ENCODE measurements at regions not wholly inside any gene's neighbourhood (a gene's known extent, or its start where the extent isn't known, plus 50 kb on each side); places are given as distances from the start of the nearest gene placed in this dataset.
"Not testable (repeated sequence)": the region's sequence is repeated elsewhere in the genome, so short reads cannot be mapped to it uniquely, and the experiment has no call there.

- FAIRE-seq, result no peak
- H3K27me3 ChIP-seq (ENCODE audit: control insufficient read depth in 3 of 3, insufficient read depth in 3 of 3, low read length in 3 of 3), result no peaks in the 10 kb centered on the region
- H3K9me3 ChIP-seq (ENCODE audit: control insufficient read depth in 2 of 2, insufficient read depth in 1 of 2, low read depth in 1 of 2, low read length in 1 of 2), result no peaks in the 10 kb centered on the region
- 70 to 87% (median 83%) methylated on average over 1 of the region's 1 CpG for WGBS, 3 donors
- no peaks in the 10 kb centered on the region for H3K36me3 ChIP-seq (ENCODE audit: control insufficient read depth in 3 of 3, insufficient read depth in 2 of 3, low read depth in 1 of 3, low read length in 3 of 3)
- no peak overlapping the region for H3K4me3 ChIP-seq (ENCODE audit: low read depth in 1 of 3, low read length in 3 of 3)
- DNase-seq, result no peak
- no peaks in the 10 kb centered on the region for H3K4me1 ChIP-seq (ENCODE audit: control insufficient read depth in 3 of 3, insufficient read depth in 2 of 3, low read depth in 1 of 3, low read length in 2 of 3)
- no peak overlapping the region for H3K27ac ChIP-seq (ENCODE audit: low read depth in 1 of 3, low read length in 2 of 3)
Observed at GRCh38 chr1:173303984-173304383, 96.9 kb upstream of the TNFSF4 start.

- Histone ChIP-seq H3K36me3 (ENCODE audit: control insufficient read depth in 3 of 3, insufficient read depth in 2 of 3, low read depth in 1 of 3, low read length in 3 of 3) (no peaks in the 10 kb centered on the region), H3K27ac (ENCODE audit: low read depth in 1 of 3, low read length in 2 of 3) (no peak overlapping the region), H3K9me3 (ENCODE audit: control insufficient read depth in 2 of 2, insufficient read depth in 1 of 2, low read depth in 1 of 2, low read length in 1 of 2) (no peaks in the 10 kb centered on the region), H3K4me1 (ENCODE audit: control insufficient read depth in 3 of 3, insufficient read depth in 2 of 3, low read depth in 1 of 3, low read length in 2 of 3) (no peaks in the 10 kb centered on the region), H3K27me3 (ENCODE audit: control insufficient read depth in 3 of 3, insufficient read depth in 3 of 3, low read length in 3 of 3) (no peaks in the 10 kb centered on the region), H3K4me3 (ENCODE audit: low read depth in 1 of 3, low read length in 3 of 3) (no peak overlapping the region)
- DNase-seq (no peak), FAIRE-seq (no peak)
- WGBS, 3 donors, result 63 to 73% (median 72%) methylated on average over 1 of the region's 1 CpG
Observed at GRCh38 chr1:173304529-173305227, 97.5 kb upstream of the TNFSF4 start.

GRCh38 chr1:173307845-173308244 lies 100.7 kb upstream of the TNFSF4 start:
- DNase-seq, result no peak
- FAIRE-seq, result no peak
- Histone ChIP-seq H3K4me1 (ENCODE audit: control insufficient read depth in 3 of 3, insufficient read depth in 2 of 3, low read depth in 1 of 3, low read length in 2 of 3) (no peaks in the 10 kb centered on the region), H3K36me3 (ENCODE audit: control insufficient read depth in 3 of 3, insufficient read depth in 2 of 3, low read depth in 1 of 3, low read length in 3 of 3) (no peaks in the 10 kb centered on the region), H3K27ac (ENCODE audit: low read depth in 1 of 3, low read length in 2 of 3) (no peak overlapping the region), H3K4me3 (ENCODE audit: low read depth in 1 of 3, low read length in 3 of 3) (no peak overlapping the region), H3K9me3 (ENCODE audit: control insufficient read depth in 2 of 2, insufficient read depth in 1 of 2, low read depth in 1 of 2, low read length in 1 of 2) (no peaks in the 10 kb centered on the region), H3K27me3 (ENCODE audit: control insufficient read depth in 3 of 3, insufficient read depth in 3 of 3, low read length in 3 of 3) (no peaks in the 10 kb centered on the region)
- WGBS, 3 donors, result 42 to 86% (median 77%) methylated on average over 1 of the region's 1 CpG

GRCh38 chr1:173314656-173315055 lies 107.5 kb upstream of the TNFSF4 start:
- WGBS, 3 donors, result 88% methylated on average over 1 of the region's 1 CpG
- Histone ChIP-seq H3K36me3 (ENCODE audit: control insufficient read depth in 3 of 3, insufficient read depth in 2 of 3, low read depth in 1 of 3, low read length in 3 of 3) (no peaks in the 10 kb centered on the region), H3K9me3 (ENCODE audit: control insufficient read depth in 2 of 2, insufficient read depth in 1 of 2, low read depth in 1 of 2, low read length in 1 of 2) (no peaks in the 10 kb centered on the region), H3K27ac (ENCODE audit: low read depth in 1 of 3, low read length in 2 of 3) (no peak overlapping the region), H3K4me1 (ENCODE audit: control insufficient read depth in 3 of 3, insufficient read depth in 2 of 3, low read depth in 1 of 3, low read length in 2 of 3) (no peaks in the 10 kb centered on the region), H3K27me3 (ENCODE audit: control insufficient read depth in 3 of 3, insufficient read depth in 3 of 3, low read length in 3 of 3) (no peaks in the 10 kb centered on the region), H3K4me3 (ENCODE audit: low read depth in 1 of 3, low read length in 3 of 3) (no peak overlapping the region)
- DNase-seq, result no peak
- no peak for FAIRE-seq

GRCh38 chr1:173315296-173315695 lies 108.2 kb upstream of the TNFSF4 start:
- WGBS, 3 donors, result 54 to 73% (median 59%) methylated on average over 3 of the region's 3 CpGs
- no peak overlapping the region for H3K27ac ChIP-seq (ENCODE audit: low read depth in 1 of 3, low read length in 2 of 3)
- no peaks in the 10 kb centered on the region for H3K9me3 ChIP-seq (ENCODE audit: control insufficient read depth in 2 of 2, insufficient read depth in 1 of 2, low read depth in 1 of 2, low read length in 1 of 2)
- FAIRE-seq, result no peak
- H3K27me3 ChIP-seq (ENCODE audit: control insufficient read depth in 3 of 3, insufficient read depth in 3 of 3, low read length in 3 of 3), result no peaks in the 10 kb centered on the region
- no peak overlapping the region for H3K4me3 ChIP-seq (ENCODE audit: low read depth in 1 of 3, low read length in 3 of 3)
- no peaks in the 10 kb centered on the region for H3K4me1 ChIP-seq (ENCODE audit: control insufficient read depth in 3 of 3, insufficient read depth in 2 of 3, low read depth in 1 of 3, low read length in 2 of 3)
- no peak for DNase-seq
- H3K36me3 ChIP-seq (ENCODE audit: control insufficient read depth in 3 of 3, insufficient read depth in 2 of 3, low read depth in 1 of 3, low read length in 3 of 3), result no peaks in the 10 kb centered on the region

- H3K4me1 ChIP-seq (ENCODE audit: control insufficient read depth in 3 of 3, insufficient read depth in 2 of 3, low read depth in 1 of 3, low read length in 2 of 3), result no peaks in the 10 kb centered on the region
- H3K9me3 ChIP-seq (ENCODE audit: control insufficient read depth in 2 of 2, insufficient read depth in 1 of 2, low read depth in 1 of 2, low read length in 1 of 2), result no peaks in the 10 kb centered on the region
- no peaks in the 10 kb centered on the region for H3K27me3 ChIP-seq (ENCODE audit: control insufficient read depth in 3 of 3, insufficient read depth in 3 of 3, low read length in 3 of 3)
- FAIRE-seq (no peak), DNase-seq (no peak)
- 81 to 93% (median 93%) methylated on average over 2 of the region's 2 CpGs for WGBS, 3 donors
- H3K27ac ChIP-seq (ENCODE audit: low read depth in 1 of 3, low read length in 2 of 3), result no peak overlapping the region
- no peak overlapping the region for H3K4me3 ChIP-seq (ENCODE audit: low read depth in 1 of 3, low read length in 3 of 3)
- no peaks in the 10 kb centered on the region for H3K36me3 ChIP-seq (ENCODE audit: control insufficient read depth in 3 of 3, insufficient read depth in 2 of 3, low read depth in 1 of 3, low read length in 3 of 3)
Observed at GRCh38 chr1:173318788-173319187, 111.7 kb upstream of the TNFSF4 start.

- H3K4me1 ChIP-seq (ENCODE audit: control insufficient read depth in 3 of 3, insufficient read depth in 2 of 3, low read depth in 1 of 3, low read length in 2 of 3); DNase-seq; FAIRE-seq; H3K27ac ChIP-seq (ENCODE audit: low read depth in 1 of 3, low read length in 2 of 3); H3K36me3 ChIP-seq (ENCODE audit: control insufficient read depth in 3 of 3, insufficient read depth in 2 of 3, low read depth in 1 of 3, low read length in 3 of 3); H3K27me3 ChIP-seq (ENCODE audit: control insufficient read depth in 3 of 3, insufficient read depth in 3 of 3, low read length in 3 of 3); H3K4me3 ChIP-seq (ENCODE audit: low read depth in 1 of 3, low read length in 3 of 3); H3K9me3 ChIP-seq (ENCODE audit: control insufficient read depth in 2 of 2, insufficient read depth in 1 of 2, low read depth in 1 of 2, low read length in 1 of 2): not testable (repeated sequence)
- WGBS, 3 donors, result 91 to 97% (median 96%) methylated on average over 2 of the region's 2 CpGs
Observed at GRCh38 chr1:173324352-173324751, 117.2 kb upstream of the TNFSF4 start.

- not testable (repeated sequence) for FAIRE-seq; H3K27me3 ChIP-seq (ENCODE audit: control insufficient read depth in 3 of 3, insufficient read depth in 3 of 3, low read length in 3 of 3); H3K4me3 ChIP-seq (ENCODE audit: low read depth in 1 of 3, low read length in 3 of 3); DNase-seq; H3K27ac ChIP-seq (ENCODE audit: low read depth in 1 of 3, low read length in 2 of 3); H3K9me3 ChIP-seq (ENCODE audit: control insufficient read depth in 2 of 2, insufficient read depth in 1 of 2, low read depth in 1 of 2, low read length in 1 of 2); H3K36me3 ChIP-seq (ENCODE audit: control insufficient read depth in 3 of 3, insufficient read depth in 2 of 3, low read depth in 1 of 3, low read length in 3 of 3); H3K4me1 ChIP-seq (ENCODE audit: control insufficient read depth in 3 of 3, insufficient read depth in 2 of 3, low read depth in 1 of 3, low read length in 2 of 3)
- WGBS, 3 donors, result 74 to 92% (median 91%) methylated on average over 3 of the region's 3 CpGs
Observed at GRCh38 chr1:173327987-173328386, 120.9 kb upstream of the TNFSF4 start.

- Histone ChIP-seq H3K27ac (ENCODE audit: low read depth in 1 of 3, low read length in 2 of 3) (no peak overlapping the region), H3K4me1 (ENCODE audit: control insufficient read depth in 3 of 3, insufficient read depth in 2 of 3, low read depth in 1 of 3, low read length in 2 of 3) (no peaks in the 10 kb centered on the region), H3K27me3 (ENCODE audit: control insufficient read depth in 3 of 3, insufficient read depth in 3 of 3, low read length in 3 of 3) (no peaks in the 10 kb centered on the region), H3K4me3 (ENCODE audit: low read depth in 1 of 3, low read length in 3 of 3) (no peak overlapping the region), H3K36me3 (ENCODE audit: control insufficient read depth in 3 of 3, insufficient read depth in 2 of 3, low read depth in 1 of 3, low read length in 3 of 3) (no peaks in the 10 kb centered on the region), H3K9me3 (ENCODE audit: control insufficient read depth in 2 of 2, insufficient read depth in 1 of 2, low read depth in 1 of 2, low read length in 1 of 2) (no peaks in the 10 kb centered on the region)
- 82 to 90% (median 83%) methylated on average over 1 of the region's 1 CpG for WGBS, 3 donors
- no peak for DNase-seq
- FAIRE-seq, result no peak
Observed at GRCh38 chr1:173328961-173329360, 121.8 kb upstream of the TNFSF4 start.

All from small intestine (tissue), 7 donors.